Testis (tissue), 2 donors: ENCODE measurements at regions not wholly inside any gene's neighbourhood (a gene's known extent, or its start where the extent isn't known, plus 50 kb on each side); places are given as distances from the start of the nearest gene placed in this dataset.

Source experiments
- CTCF ChIP-seq, 3 experiments: fragments of 450-650 bp in 2 of 3; fragments of 200-600 bp in 1 of 3; sonication (generic) in 1 of 3; IDR thresholded peaks; one replicate each; pipeline ENCODE4 v1.5.1; 2016 to 2019; ENCODE audit warnings: antibody characterized with exemption in 3 of 3, mild to moderate bottlenecking in 2 of 3, moderate library complexity in 1 of 3
- POLR2A ChIP-seq: fragments of 450-650 bp; IDR thresholded peaks from one replicate; pipeline ENCODE4 v1.6.1; 2017; ENCODE audit warnings: antibody characterized with exemption, mild to moderate bottlenecking, moderate library complexity

- TF ChIP-seq CTCF (IDR thresholded peaks at IDR 0.05) (no peak), POLR2A (no peak)
Observed at GRCh38 chr4:141314627-141315026, 93.9 kb downstream of the ZNF330 start.
